ENCODE measurements at regions not wholly inside any gene's neighbourhood (a gene's known extent, or its start where the extent isn't known, plus 50 kb on each side); places are given as distances from the start of the nearest gene placed in this dataset.
"Not testable (repeated sequence)": the region's sequence is repeated elsewhere in the genome, so short reads cannot be mapped to it uniquely, and the experiment has no call there.

- Histone ChIP-seq H3K4me3 (replicated peaks; ENCODE audit: low read depth, low read length) (no peak overlapping the region), H3K27me3 (replicated peaks; ENCODE audit: control insufficient read depth, insufficient read depth, low read length) (no peaks in the 10 kb centered on the region), H3K36me3 (ENCODE audit: control insufficient read depth, insufficient read depth, low read length) (no peaks in the 10 kb centered on the region)
- no peak for TF ChIP-seq CTCF (IDR thresholded peaks at IDR 0.05; ENCODE audit: insufficient read depth, low read length, poor library complexity, severe bottlenecking)
- DNase-seq (ENCODE audit: extremely low read depth, insufficient read length): no peak
These were observed 225.1 kb upstream of the ANXA10 start for GRCh38 chr4:167867191-167867590.

- TF ChIP-seq CTCF (IDR thresholded peaks at IDR 0.05; ENCODE audit: insufficient read depth, low read length, poor library complexity, severe bottlenecking): no peak
- H3K36me3 ChIP-seq (ENCODE audit: control insufficient read depth, insufficient read depth, low read length): no peaks in the 10 kb centered on the region
- no peaks in the 10 kb centered on the region for H3K27me3 ChIP-seq (replicated peaks; ENCODE audit: control insufficient read depth, insufficient read depth, low read length)
- DNase-seq (ENCODE audit: extremely low read depth, insufficient read length): no peak
- H3K4me3 ChIP-seq (replicated peaks; ENCODE audit: low read depth, low read length): no peak overlapping the region
These were observed 224.2 kb upstream of the ANXA10 start for GRCh38 chr4:167868163-167868562.

DNA sequence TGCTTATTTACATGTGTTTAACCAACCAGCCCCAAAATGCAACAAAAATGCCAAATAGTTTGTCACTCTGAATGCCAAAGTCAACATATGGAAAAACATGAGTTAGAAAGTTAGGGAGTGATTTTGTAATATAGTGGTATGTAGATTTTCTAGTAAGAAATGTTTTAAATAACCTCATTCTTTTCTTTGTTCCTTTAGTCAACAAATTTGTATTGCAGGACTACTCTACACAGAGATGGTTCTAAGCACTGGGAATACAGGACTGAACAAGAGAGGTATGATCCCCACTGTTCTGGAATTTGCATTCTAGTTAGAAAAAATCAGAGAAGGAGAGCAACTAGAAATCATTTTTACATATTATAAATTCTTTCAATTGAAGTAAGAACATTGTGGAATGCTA lies 218.8 kb upstream of the ANXA10 start:
- no peak for TF ChIP-seq CTCF (IDR thresholded peaks at IDR 0.05; ENCODE audit: insufficient read depth, low read length, poor library complexity, severe bottlenecking)
- Histone ChIP-seq H3K4me3 (replicated peaks; ENCODE audit: low read depth, low read length) (no peak overlapping the region), H3K27me3 (replicated peaks; ENCODE audit: control insufficient read depth, insufficient read depth, low read length) (no peaks in the 10 kb centered on the region), H3K36me3 (ENCODE audit: control insufficient read depth, insufficient read depth, low read length) (no peaks in the 10 kb centered on the region)
- no peak for DNase-seq (ENCODE audit: extremely low read depth, insufficient read length)

- not testable (repeated sequence) for H3K36me3 ChIP-seq (ENCODE audit: control insufficient read depth, insufficient read depth, low read length); H3K4me3 ChIP-seq (replicated peaks; ENCODE audit: low read depth, low read length); H3K27me3 ChIP-seq (replicated peaks; ENCODE audit: control insufficient read depth, insufficient read depth, low read length); DNase-seq (ENCODE audit: extremely low read depth, insufficient read length)
These were observed 216.2 kb upstream of the ANXA10 start for GRCh38 chr4:167876091-167876490.

GRCh38 chr4:167877826-167878225 lies 214.5 kb upstream of the ANXA10 start:
- H3K4me3 ChIP-seq (replicated peaks; ENCODE audit: low read depth, low read length); H3K27me3 ChIP-seq (replicated peaks; ENCODE audit: control insufficient read depth, insufficient read depth, low read length); H3K36me3 ChIP-seq (ENCODE audit: control insufficient read depth, insufficient read depth, low read length); DNase-seq (ENCODE audit: extremely low read depth, insufficient read length): not testable (repeated sequence)

- TF ChIP-seq CTCF (IDR thresholded peaks at IDR 0.05; ENCODE audit: insufficient read depth, low read length, poor library complexity, severe bottlenecking): no peak
- Histone ChIP-seq H3K4me3 (replicated peaks; ENCODE audit: low read depth, low read length) (no peak overlapping the region), H3K27me3 (replicated peaks; ENCODE audit: control insufficient read depth, insufficient read depth, low read length) (no peaks in the 10 kb centered on the region), H3K36me3 (ENCODE audit: control insufficient read depth, insufficient read depth, low read length) (no peaks in the 10 kb centered on the region)
- DNase-seq (ENCODE audit: extremely low read depth, insufficient read length): no peak
These were observed 209.1 kb upstream of the ANXA10 start for GRCh38 chr4:167883266-167883665.

GRCh38 chr4:167885071-167885470 lies 207.3 kb upstream of the ANXA10 start:
- Histone ChIP-seq H3K27me3 (replicated peaks; ENCODE audit: control insufficient read depth, insufficient read depth, low read length) (no peaks in the 10 kb centered on the region), H3K4me3 (replicated peaks; ENCODE audit: low read depth, low read length) (no peak overlapping the region), H3K36me3 (ENCODE audit: control insufficient read depth, insufficient read depth, low read length) (no peaks in the 10 kb centered on the region)
- TF ChIP-seq CTCF (IDR thresholded peaks at IDR 0.05; ENCODE audit: insufficient read depth, low read length, poor library complexity, severe bottlenecking): no peak
- no peak for DNase-seq (ENCODE audit: extremely low read depth, insufficient read length)

Measured in GM06990 (cell line).